HepG2 (cell line): ENCODE measurements at regions not wholly inside any gene's neighbourhood (a gene's known extent, or its start where the extent isn't known, plus 50 kb on each side); places are given as distances from the start of the nearest gene placed in this dataset.

ENCODE experiments used
- CCAR2 ChIP-seq: fragments of 200-400 bp; formaldehyde crosslinking; optimal IDR thresholded peaks from 2 replicates; pipeline ENCODE3; 2018; ENCODE audit warnings: low read depth, mild to moderate bottlenecking, low read length, moderate library complexity
- HMG20A ChIP-seq: IDR thresholded peaks from 2 replicates; pipeline ENCODE4 v1.6.1; 2016; ENCODE audit warnings: borderline replicate concordance
- HNF1A ChIP-seq, 2 experiments: sonication (generic) in 1 of 2; formaldehyde crosslinking in 1 of 2; IDR thresholded peaks; 2 replicates each; pipeline versions ENCODE4 v1.4.0 to v1.6.1; 2016 to 2020; ENCODE audit warnings: borderline replicate concordance in 1 of 2, low read depth in 1 of 2, mild to moderate bottlenecking in 1 of 2, missing genetic modification reagents in 1 of 2
- JUNB ChIP-seq: sonication (generic); formaldehyde crosslinking; IDR thresholded peaks from 2 replicates; pipeline ENCODE4 v1.8.0; 2022; ENCODE audit warnings: missing genetic modification reagents, mild to moderate bottlenecking, borderline replicate concordance
- MAZ ChIP-seq, 2 experiments: sonication (generic) in 1 of 2; formaldehyde crosslinking in 1 of 2; IDR thresholded peaks; 2 replicates each; pipeline versions ENCODE4 v1.5.0 to v1.6.1; 2012 to 2020; ENCODE audit warnings: low read depth in 2 of 2, mild to moderate bottlenecking in 2 of 2, borderline replicate concordance in 1 of 2, improper control_type of control experiment in 1 of 2, low read length in 1 of 2, missing genetic modification reagents in 1 of 2, moderate library complexity in 1 of 2
- MIER2 ChIP-seq: IDR thresholded peaks from 2 replicates; pipeline ENCODE4 v1.6.1; 2016; ENCODE audit warnings: missing biosample characterization, missing genetic modification reagents
- MXI1 ChIP-seq: IDR thresholded peaks from 3 replicates; pipeline ENCODE4 v1.6.1; 2012; ENCODE audit warnings: low read depth, low read length, inconsistent platforms, borderline replicate concordance
- POLR2A ChIP-seq, 2 experiments: IDR thresholded peaks; 2 replicates each; pipeline ENCODE4 v1.6.1; 2011; ENCODE audit warnings: low read depth in 2 of 2, low read length in 2 of 2, mild to moderate bottlenecking in 1 of 2, moderate library complexity in 1 of 2; ENCODE audit not compliant: insufficient read depth in 1 of 2
- RXRA ChIP-seq: sonication (generic); formaldehyde crosslinking; IDR thresholded peaks from 2 replicates; pipeline ENCODE4 v1.5.1; 2020; ENCODE audit warnings: missing genetic modification reagents
- SOX13 ChIP-seq, 3 experiments: fragments of 450-650 bp in 1 of 3; sonication (generic) in 1 of 3; formaldehyde crosslinking in 1 of 3; IDR thresholded peaks in 2 of 3; conservative IDR thresholded peaks in 1 of 3; 2 replicates each; pipeline versions ENCODE4 v1.5.0 to v1.6.1; 2016 to 2020; ENCODE audit warnings: antibody characterized with exemption in 1 of 3, mild to moderate bottlenecking in 1 of 3, missing compliant biosample characterization in 1 of 3, missing genetic modification reagents in 1 of 3, moderate library complexity in 1 of 3
- SP5 ChIP-seq: IDR thresholded peaks from 2 replicates; pipeline ENCODE4 v1.6.1; 2016; ENCODE audit warnings: low read depth, borderline replicate concordance
- TCF7 ChIP-seq: sonication (generic); IDR thresholded peaks from 2 replicates; pipeline ENCODE4 v1.6.1; 2016; ENCODE audit warnings: antibody characterized with exemption, low read depth
- ZHX1 ChIP-seq: sonication (generic); formaldehyde crosslinking; IDR thresholded peaks from 2 replicates; pipeline ENCODE4 v1.8.1; 2022; ENCODE audit warnings: low read depth, mild to moderate bottlenecking, missing genetic modification reagents
- ZMYM2 ChIP-seq: sonication (generic); formaldehyde crosslinking; IDR thresholded peaks from 2 replicates; pipeline ENCODE4 v1.8.0; 2022; ENCODE audit warnings: mild to moderate bottlenecking, missing genetic modification reagents
- ZNF337 ChIP-seq: sonication (generic); formaldehyde crosslinking; IDR thresholded peaks from 2 replicates; pipeline ENCODE4 v1.5.1; 2020; ENCODE audit warnings: missing genetic modification reagents, low read depth, mild to moderate bottlenecking, borderline replicate concordance
- ZNF546 ChIP-seq: sonication (generic); formaldehyde crosslinking; conservative IDR thresholded peaks from 2 replicates; pipeline ENCODE4 v1.8.1; 2023; ENCODE audit warnings: mild to moderate bottlenecking, missing genetic modification reagents
- ZSCAN22 ChIP-seq: sonication (generic); formaldehyde crosslinking; IDR thresholded peaks from 2 replicates; pipeline ENCODE4 v1.4.0; 2020; ENCODE audit warnings: mild to moderate bottlenecking, missing genetic modification reagents
- TF ChIP-seq, protein P1 (sequence below): sonication (generic); formaldehyde crosslinking; IDR thresholded peaks from 2 replicates; pipeline ENCODE4 v1.4.0; 2020; ENCODE audit warnings: mild to moderate bottlenecking, missing genetic modification reagents, borderline replicate concordance

- TF ChIP-seq HNF1A (IDR thresholded peaks at IDR 0.05; ENCODE audit: low read depth) (peak; percentile 45; the same call in 1 of the 2 replicates), HNF1A (CRISPR knock-in tag; IDR thresholded peaks at IDR 0.05; ENCODE audit: borderline replicate concordance) (no peak), MAZ (IDR thresholded peaks at IDR 0.05; ENCODE audit: borderline replicate concordance, low read depth, low read length) (no peak), MAZ (CRISPR knock-in tag; IDR thresholded peaks at IDR 0.05; ENCODE audit: low read depth) (no peak), HMG20A (CRISPR knock-in tag) (no peak; the same call in 1 of the 2 replicates), POLR2A (IDR thresholded peaks at IDR 0.05; ENCODE audit: insufficient read depth in 1 of 2, low read depth in 2 of 2, low read length in 2 of 2) (0 out of 4 replicates have a peak, but pooled peaks of 1 of the 2 experiments have one; percentile 8), TCF7 (peak; percentile 77), MIER2 (CRISPR knock-in tag) (no peak; the same call in 1 of the 2 replicates), ZMYM2 (CRISPR knock-in tag) (peak; percentile 71; the same call in 1 of the 2 replicates), ZNF337 (CRISPR knock-in tag) (no peak), MXI1 (no peak), CCAR2 (no peak), ZSCAN22 (CRISPR knock-in tag) (peak; percentile 41; the same call in 1 of the 2 replicates), SP5 (0 out of 2 replicates have a peak, but pooled peaks have one; percentile 23), RXRA (CRISPR knock-in tag) (peak; percentile 50; the same call in 1 of the 2 replicates), JUNB (peak; percentile 32; the same call in 1 of the 2 replicates), SOX13 (IDR thresholded peaks at IDR 0.05) (no peak), SOX13 (CRISPR knock-in tag; conservative IDR thresholded peaks at IDR 0.05 in 1 of 2, IDR thresholded peaks at IDR 0.05 in 1 of 2) (0 out of 4 replicates have a peak, but pooled peaks of 1 of the 2 experiments have one; percentile 30), ZHX1 (no peak), ZNF546 (CRISPR knock-in tag) (no peak)
- TF ChIP-seq, protein P1, sequence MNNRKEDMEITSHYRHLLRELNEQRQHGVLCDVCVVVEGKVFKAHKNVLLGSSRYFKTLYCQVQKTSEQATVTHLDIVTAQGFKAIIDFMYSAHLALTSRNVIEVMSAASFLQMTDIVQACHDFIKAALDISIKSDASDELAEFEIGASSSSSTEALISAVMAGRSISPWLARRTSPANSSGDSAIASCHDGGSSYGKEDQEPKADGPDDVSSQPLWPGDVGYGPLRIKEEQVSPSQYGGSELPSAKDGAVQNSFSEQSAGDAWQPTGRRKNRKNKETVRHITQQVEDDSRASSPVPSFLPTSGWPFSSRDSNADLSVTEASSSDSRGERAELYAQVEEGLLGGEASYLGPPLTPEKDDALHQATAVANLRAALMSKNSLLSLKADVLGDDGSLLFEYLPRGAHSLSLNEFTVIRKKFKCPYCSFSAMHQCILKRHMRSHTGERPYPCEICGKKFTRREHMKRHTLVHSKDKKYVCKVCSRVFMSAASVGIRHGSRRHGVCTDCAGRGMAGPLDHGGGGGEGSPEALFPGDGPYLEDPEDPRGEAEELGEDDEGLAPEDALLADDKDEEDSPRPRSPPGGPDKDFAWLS (CRISPR knock-in tag) = peak; percentile 73; the same call in 1 of the 2 replicates
These were observed 136.7 kb upstream of the PEG3 start (continued) for GRCh38 chr19:56976995-56977906.
